GM13976 (cell line): ENCODE measurements at regions not wholly inside any gene's neighbourhood (a gene's known extent, or its start where the extent isn't known, plus 50 kb on each side); places are given as distances from the start of the nearest gene placed in this dataset.
A peak's percentile ranks its signal among the peaks of the same experiment; 100 is the strongest.

Source experiments
- DNase-seq: peaks from one replicate; pipeline ENCODE4 v3.0.0; 2012; ENCODE audit warnings: low spot score
- CTCF ChIP-seq: IDR thresholded peaks from 2 replicates; pipeline ENCODE4 v1.5.1; 2012; ENCODE audit warnings: borderline replicate concordance, mild to moderate bottlenecking; ENCODE audit not compliant: insufficient read depth; ENCODE audit errors: extremely low read depth, missing control alignments, control extremely low read depth
- in situ Hi-C: fragments of 300-500 bp; cut with MboI; formaldehyde crosslinking; loops from one replicate; pipeline ENCODE4 v1.12.0; 2022; ENCODE audit warnings: low sequenced_read_pairs, mixed read lengths, inconsistent platforms; ENCODE audit not compliant: unreplicated experiment

GRCh38 chr5:138645778-138646575, 70.8 kb upstream of the HSPA9 start:
- in situ Hi-C loops = loop anchor here (10.0 kb wide), 1 partner anchor 619 kb away; no protein-coding TSS in a partner anchor
- DNase-seq = no peak
- no peak for TF ChIP-seq CTCF

- in situ Hi-C loops = loop anchor here (10.0 kb wide), 1 partner anchor 622 kb away; no protein-coding TSS in a partner anchor
- TF ChIP-seq CTCF = no peak
- no peak for DNase-seq
Measured at GRCh38 chr5:138643040-138643791, 68.0 kb upstream of the HSPA9 start.

- DNase-seq = peak; percentile 73
- in situ Hi-C loops = loop anchor here (10.0 kb wide), 1 partner anchor 623 kb away; no protein-coding TSS in a partner anchor
- peak; percentile 63 for TF ChIP-seq CTCF
Measured at GRCh38 chr5:138641547-138642298, 66.5 kb upstream of the HSPA9 start.

DNA sequence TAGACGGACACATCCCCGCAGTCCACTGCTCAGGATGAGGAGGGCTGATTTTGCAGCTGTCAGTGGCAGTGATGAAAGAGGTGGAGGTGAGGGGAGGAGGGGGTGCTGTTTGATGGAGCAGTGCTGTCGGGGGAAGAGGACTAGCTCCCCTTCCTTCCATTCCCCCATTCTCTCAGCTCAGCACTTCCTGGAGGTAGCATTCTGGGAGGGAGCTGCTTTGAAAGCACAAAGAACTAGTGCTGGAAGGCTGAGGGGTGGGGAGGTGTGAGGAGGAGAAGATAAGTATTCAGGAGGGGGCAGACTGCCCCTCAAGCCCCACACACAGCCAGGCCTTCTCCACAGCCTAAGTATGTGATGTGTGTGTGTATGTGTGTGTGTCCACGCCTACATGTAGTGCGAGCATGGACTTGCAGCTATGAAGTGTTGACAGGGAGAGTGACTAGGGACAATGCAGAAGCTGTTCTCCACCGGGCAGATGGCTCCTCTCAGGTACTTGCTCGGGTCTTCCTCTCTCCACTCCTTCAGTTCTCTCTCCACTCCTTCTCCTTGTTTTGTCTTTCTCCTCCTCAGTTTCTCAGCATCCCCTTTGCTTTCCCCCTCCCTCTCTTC, 65.5 kb upstream of the HSPA9 start:
- DNase-seq = no peak
- in situ Hi-C loops = loop anchor here (10.0 kb wide), 1 partner anchor 624 kb away; no protein-coding TSS in a partner anchor
- no peak for TF ChIP-seq CTCF

DNA sequence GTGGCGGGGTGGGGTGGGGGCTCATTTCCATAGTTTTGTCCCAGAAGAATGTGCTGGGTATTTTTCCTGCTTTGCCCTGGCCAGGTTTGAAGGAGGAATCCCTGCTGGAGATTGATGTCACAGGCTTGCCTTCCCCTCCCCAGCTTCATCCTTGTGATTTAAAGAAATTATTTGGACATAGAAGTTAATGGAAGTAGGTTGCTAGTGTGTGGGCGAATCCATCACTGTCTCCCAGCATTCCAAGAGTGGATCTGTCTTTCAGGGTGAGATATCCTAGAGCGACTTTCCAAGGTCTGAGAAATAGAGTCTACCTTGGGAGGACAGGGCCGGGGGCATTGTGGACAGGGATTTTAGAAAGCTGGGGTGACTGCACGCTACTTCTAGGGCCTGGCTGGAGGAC, 64.9 kb upstream of the HSPA9 start:
- no peak for TF ChIP-seq CTCF
- in situ Hi-C loops = loop anchor here (10.0 kb wide), 1 partner anchor 625 kb away; no protein-coding TSS in a partner anchor
- no peak for DNase-seq

DNA sequence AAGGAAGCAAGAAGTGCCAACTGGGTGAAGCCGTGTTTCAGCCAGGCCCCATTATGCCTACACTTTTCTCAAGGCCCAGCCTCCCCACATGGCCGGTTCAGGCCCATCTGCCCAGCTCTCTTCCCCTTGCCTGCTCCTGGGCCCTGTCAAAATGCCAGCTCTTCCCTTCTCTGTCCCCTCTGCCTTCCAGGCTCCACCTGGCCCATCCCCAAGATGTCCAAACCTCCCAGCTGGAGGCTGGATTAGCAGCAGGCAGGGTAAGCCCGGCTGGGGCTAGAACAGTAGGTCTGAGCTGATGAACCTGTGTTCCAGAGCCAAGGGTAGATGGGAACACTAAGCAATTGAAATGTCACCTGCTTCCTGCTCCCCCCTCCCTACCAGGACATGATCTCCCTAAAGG, 64.1 kb upstream of the HSPA9 start:
- in situ Hi-C loops = no loop called here
- no peak for TF ChIP-seq CTCF

More for the DNA sequence above, 64.1 kb upstream of the HSPA9 start:
- DNase-seq = no peak
